Activated CD8-positive, alpha-beta memory T cell treated with anti-CD3 and anti-CD28 coated beads for 48 hours (primary cell): ENCODE measurements at regions not wholly inside any gene's neighbourhood (a gene's known extent, or its start where the extent isn't known, plus 50 kb on each side); places are given as distances from the start of the nearest gene placed in this dataset.

ENCODE experiments used
- DNase-seq, 3 experiments: peaks; one replicate each; pipeline ENCODE4 v3.0.0-alpha.2; 2020; ENCODE audit warnings: low read depth in 2 of 3, low spot score in 2 of 3

GRCh38 chr16:55214974-55215494 lies 109.0 kb upstream of the IRX6 start:
- no peak for DNase-seq

- DNase-seq, result no peak
Observed at GRCh38 chr16:55217392-55217791, 106.6 kb upstream of the IRX6 start.

GRCh38 chr16:55221836-55222235 lies 102.2 kb upstream of the IRX6 start:
- no peak for DNase-seq

- no peak for DNase-seq
Observed at GRCh38 chr16:55222486-55222885, 101.5 kb upstream of the IRX6 start.

GRCh38 chr16:55225972-55226542 lies 97.9 kb upstream of the IRX6 start:
- DNase-seq, result no peak

GRCh38 chr16:55232822-55233221 lies 91.2 kb upstream of the IRX6 start:
- DNase-seq, result no peak

GRCh38 chr16:55233464-55233863 lies 90.5 kb upstream of the IRX6 start:
- DNase-seq, result no peak

- DNase-seq, result no peak
Observed at GRCh38 chr16:55236655-55237054, 87.3 kb upstream of the IRX6 start.

- DNase-seq, result no peak
Observed at GRCh38 chr16:55239723-55240122, 84.3 kb upstream of the IRX6 start.

GRCh38 chr16:55240888-55241287 lies 83.1 kb upstream of the IRX6 start:
- DNase-seq, result no peak

- DNase-seq, result no peak
Observed at GRCh38 chr16:55242667-55243066, 81.3 kb upstream of the IRX6 start.

- no peak for DNase-seq
Observed at GRCh38 chr16:55248058-55248457, 75.9 kb upstream of the IRX6 start.

- no peak for DNase-seq
Observed at GRCh38 chr16:55248494-55248893, 75.5 kb upstream of the IRX6 start.

GRCh38 chr16:55249361-55249760 lies 74.6 kb upstream of the IRX6 start:
- no peak for DNase-seq

- DNase-seq, result no peak
Observed at GRCh38 chr16:55249936-55250335, 74.1 kb upstream of the IRX6 start.

GRCh38 chr16:55250701-55251100 lies 73.3 kb upstream of the IRX6 start:
- no peak for DNase-seq

- no peak for DNase-seq
Observed at GRCh38 chr16:55251151-55251550, 72.9 kb upstream of the IRX6 start.

GRCh38 chr16:55252577-55252976 lies 71.4 kb upstream of the IRX6 start:
- no peak for DNase-seq

GRCh38 chr16:55253987-55254386 lies 70.0 kb upstream of the IRX6 start:
- DNase-seq, result no peak

- no peak for DNase-seq
Observed at GRCh38 chr16:55255733-55256282, 68.2 kb upstream of the IRX6 start.

GRCh38 chr16:55256412-55257016 lies 67.5 kb upstream of the IRX6 start:
- no peak for DNase-seq

GRCh38 chr16:55257966-55258613 lies 65.9 kb upstream of the IRX6 start:
- DNase-seq, result peak; percentile 2 to 26 (median 22)
